Amniotic epithelial cell (primary cell): ENCODE measurements at regions not wholly inside any gene's neighbourhood (a gene's known extent, or its start where the extent isn't known, plus 50 kb on each side); places are given as distances from the start of the nearest gene placed in this dataset.
"Not testable (repeated sequence)": the region's sequence is repeated elsewhere in the genome, so short reads cannot be mapped to it uniquely, and the experiment has no call there.

ENCODE experiments used
- DNase-seq: peaks from one replicate; pipeline ENCODE4 v3.0.0-alpha.2; 2010; ENCODE audit warnings: low read depth

GRCh38 chr2:52456561-52457377, 1310.8 kb upstream of the CHAC2 start:
- DNase-seq, result peak; percentile 90

GRCh38 chr2:52454962-52455361, 1312.6 kb upstream of the CHAC2 start:
- peak; percentile 40 for DNase-seq

- DNase-seq, result no peak
Observed at GRCh38 chr2:52452201-52452600, 1315.4 kb upstream of the CHAC2 start.

- peak; percentile 34 for DNase-seq
Observed at GRCh38 chr2:52445686-52446085, 1321.9 kb upstream of the CHAC2 start.

- no peak for DNase-seq
Observed at GRCh38 chr2:52431352-52431760, 1336.2 kb upstream of the CHAC2 start.

GRCh38 chr2:52429740-52430139, 1337.9 kb upstream of the CHAC2 start:
- peak; percentile 90 for DNase-seq

GRCh38 chr2:52429171-52429570, 1338.4 kb upstream of the CHAC2 start:
- peak; percentile 40 for DNase-seq

- no peak for DNase-seq
Observed at GRCh38 chr2:52428224-52428623, 1339.4 kb upstream of the CHAC2 start.

- no peak for DNase-seq
Observed at GRCh38 chr2:52423655-52424054, 1343.9 kb upstream of the CHAC2 start.

GRCh38 chr2:52423111-52423510, 1344.5 kb upstream of the CHAC2 start:
- peak; percentile 43 for DNase-seq

- peak; percentile 36 for DNase-seq
Observed at GRCh38 chr2:52416340-52416739, 1351.3 kb upstream of the CHAC2 start.

- DNase-seq, result no peak
Observed at GRCh38 chr2:52414561-52415295, 1352.9 kb upstream of the CHAC2 start.

GRCh38 chr2:52409308-52410118, 1358.1 kb upstream of the CHAC2 start:
- not testable (repeated sequence) for DNase-seq

- no peak for DNase-seq
Observed at GRCh38 chr2:52405980-52406379, 1361.6 kb upstream of the CHAC2 start.

- no peak for DNase-seq
Observed at GRCh38 chr2:52404866-52405265, 1362.7 kb upstream of the CHAC2 start.

GRCh38 chr2:52404046-52404445, 1363.6 kb upstream of the CHAC2 start:
- DNase-seq, result no peak

GRCh38 chr2:52402128-52402527, 1365.5 kb upstream of the CHAC2 start:
- DNase-seq, result no peak

- no peak for DNase-seq
Observed at GRCh38 chr2:52396836-52397235, 1364.9 kb upstream of the NRXN1 start.

GRCh38 chr2:52395912-52396311, 1364.0 kb upstream of the NRXN1 start:
- DNase-seq, result peak; percentile 22

GRCh38 chr2:52391621-52392020, 1359.7 kb upstream of the NRXN1 start:
- DNase-seq, result no peak

GRCh38 chr2:52390651-52391050, 1358.7 kb upstream of the NRXN1 start:
- DNase-seq, result peak; percentile 24

GRCh38 chr2:52387937-52388590, 1356.1 kb upstream of the NRXN1 start:
- no peak for DNase-seq
